PFSK-1 (cell line): ENCODE measurements at regions not wholly inside any gene's neighbourhood (a gene's known extent, or its start where the extent isn't known, plus 50 kb on each side); places are given as distances from the start of the nearest gene placed in this dataset.

Experiments used
- FOXP2 ChIP-seq: optimal IDR thresholded peaks from 2 replicates; pipeline ENCODE3; 2011; ENCODE audit warnings: borderline replicate concordance, control low read depth, inconsistent platforms; ENCODE audit not compliant: insufficient read depth; ENCODE audit errors: extremely low read length, extremely low read depth
- POLR2AphosphoS5 ChIP-seq: IDR thresholded peaks from 2 replicates; pipeline ENCODE4 v1.6.1; 2012; ENCODE audit warnings: low read depth, mild to moderate bottlenecking, control low read depth, low read length, moderate library complexity
- REST ChIP-seq, 2 experiments: IDR thresholded peaks; 2 replicates each; pipeline versions ENCODE4 v1.6.1 to v1.8.0; 2011 to 2012; ENCODE audit warnings: low read depth in 2 of 2, low read length in 2 of 2, control low read depth in 1 of 2, inconsistent platforms in 1 of 2, mild to moderate bottlenecking in 1 of 2, moderate library complexity in 1 of 2; ENCODE audit not compliant: insufficient read depth in 1 of 2
- SIN3A ChIP-seq: IDR thresholded peaks from 2 replicates; pipeline ENCODE4 v1.6.1; 2012; ENCODE audit warnings: mild to moderate bottlenecking, low read length, moderate library complexity, borderline replicate concordance; ENCODE audit not compliant: insufficient read depth
- TAF1 ChIP-seq: IDR thresholded peaks from 2 replicates; pipeline ENCODE4 v1.6.1; 2012; ENCODE audit warnings: low read length, control low read depth, borderline replicate concordance; ENCODE audit not compliant: insufficient read depth

DNA sequence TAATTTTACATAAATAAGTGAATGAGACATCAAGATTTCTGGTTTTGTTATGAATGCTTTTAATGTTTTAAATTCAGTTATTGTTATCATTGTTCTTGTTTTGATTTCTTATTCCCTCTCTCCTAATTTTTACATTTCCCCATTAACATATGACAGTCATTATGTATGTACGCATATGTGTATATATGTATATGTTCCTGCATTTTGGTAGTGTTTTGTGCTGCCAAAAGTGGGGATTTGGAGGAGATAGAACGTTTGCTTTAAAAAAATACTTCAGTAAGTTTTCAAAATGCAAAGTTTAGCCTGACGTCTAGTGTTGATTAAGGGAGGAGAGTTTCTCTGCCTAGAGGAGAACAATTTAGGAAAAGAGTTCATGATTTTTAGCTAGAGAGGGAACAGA, 385.2 kb downstream of the EPHA4 start:
- TF ChIP-seq POLR2AphosphoS5: no peak
- TF ChIP-seq REST (IDR thresholded peaks at IDR 0.05; ENCODE audit: insufficient read depth in 1 of 2, low read depth in 2 of 2, low read length in 2 of 2): no peak
- no peak for TF ChIP-seq TAF1
- no peak for TF ChIP-seq SIN3A
- no peak for TF ChIP-seq FOXP2

GRCh38 chr2:221189431-221190067, 382.6 kb downstream of the EPHA4 start:
- TF ChIP-seq FOXP2 (no peak), POLR2AphosphoS5 (no peak), TAF1 (no peak), REST (IDR thresholded peaks at IDR 0.05; ENCODE audit: insufficient read depth in 1 of 2, low read depth in 2 of 2, low read length in 2 of 2) (no peak), SIN3A (no peak)

DNA sequence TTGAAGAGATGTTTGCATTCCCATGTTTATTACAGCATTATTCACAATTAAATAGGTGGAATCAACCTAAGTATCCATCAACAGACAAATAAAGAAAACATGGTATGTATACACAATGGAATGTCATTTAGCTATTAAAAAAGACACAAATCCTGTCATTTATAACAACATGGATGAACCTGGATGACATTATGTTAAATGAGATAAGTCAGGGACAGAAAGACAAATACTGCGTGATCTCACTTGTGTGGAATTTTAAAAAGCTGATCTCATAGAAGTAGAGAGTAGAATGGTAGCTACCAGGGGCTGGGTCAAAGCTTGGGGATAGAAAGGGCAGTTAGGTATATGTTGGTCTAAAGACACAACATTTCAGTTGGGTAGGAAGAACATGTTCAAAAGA, 376.3 kb downstream of the EPHA4 start:
- TF ChIP-seq POLR2AphosphoS5: no peak
- TF ChIP-seq FOXP2: no peak
- no peak for TF ChIP-seq SIN3A
- TF ChIP-seq TAF1: no peak
- no peak for TF ChIP-seq REST (IDR thresholded peaks at IDR 0.05; ENCODE audit: insufficient read depth in 1 of 2, low read depth in 2 of 2, low read length in 2 of 2)

DNA sequence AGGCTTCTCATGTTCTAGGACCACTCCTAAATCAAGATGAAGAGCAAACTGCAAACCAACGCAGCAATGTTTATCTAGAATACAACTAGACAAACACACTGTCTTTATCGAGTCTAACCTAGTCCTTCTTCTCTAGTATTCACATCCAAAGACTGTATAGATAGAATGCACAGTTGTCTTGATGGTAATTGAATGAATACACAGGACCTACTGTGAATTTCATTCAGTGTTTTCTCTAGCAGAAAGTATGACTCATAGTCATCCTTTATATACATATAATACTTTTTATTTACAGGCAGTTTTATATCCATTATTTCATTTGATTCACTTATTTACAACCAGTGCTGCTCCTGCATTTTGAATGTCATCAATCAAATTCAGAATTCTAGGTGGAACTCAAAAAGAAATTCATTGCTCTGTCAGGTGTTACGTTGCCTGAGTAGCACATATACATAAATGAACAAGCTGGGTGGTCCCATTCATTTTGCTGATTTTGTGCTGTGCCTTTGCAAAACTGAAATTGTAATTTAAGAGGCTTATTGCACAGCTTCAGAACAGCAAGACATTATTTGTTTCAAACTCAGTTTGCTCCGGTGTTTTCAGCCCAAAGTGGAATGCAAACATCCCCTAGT, 374.8 kb downstream of the EPHA4 start:
- TF ChIP-seq SIN3A (no peak), FOXP2 (no peak), TAF1 (no peak), REST (IDR thresholded peaks at IDR 0.05; ENCODE audit: insufficient read depth in 1 of 2, low read depth in 2 of 2, low read length in 2 of 2) (no peak), POLR2AphosphoS5 (no peak)

- TF ChIP-seq SIN3A: no peak
- no peak for TF ChIP-seq FOXP2
- TF ChIP-seq TAF1: no peak
- TF ChIP-seq POLR2AphosphoS5: no peak
- TF ChIP-seq REST (IDR thresholded peaks at IDR 0.05; ENCODE audit: insufficient read depth in 1 of 2, low read depth in 2 of 2, low read length in 2 of 2): no peak
Measured at GRCh38 chr2:221198309-221198708, 373.8 kb downstream of the EPHA4 start.
